PFSK-1 (cell line): ENCODE measurements at regions not wholly inside any gene's neighbourhood (a gene's known extent, or its start where the extent isn't known, plus 50 kb on each side); places are given as distances from the start of the nearest gene placed in this dataset.

Experiments used
- FOXP2 ChIP-seq: optimal IDR thresholded peaks from 2 replicates; pipeline ENCODE3; 2011; ENCODE audit warnings: borderline replicate concordance, control low read depth, inconsistent platforms; ENCODE audit not compliant: insufficient read depth; ENCODE audit errors: extremely low read length, extremely low read depth
- POLR2AphosphoS5 ChIP-seq: IDR thresholded peaks from 2 replicates; pipeline ENCODE4 v1.6.1; 2012; ENCODE audit warnings: low read depth, mild to moderate bottlenecking, control low read depth, low read length, moderate library complexity
- SIN3A ChIP-seq: IDR thresholded peaks from 2 replicates; pipeline ENCODE4 v1.6.1; 2012; ENCODE audit warnings: mild to moderate bottlenecking, low read length, moderate library complexity, borderline replicate concordance; ENCODE audit not compliant: insufficient read depth
- TAF1 ChIP-seq: IDR thresholded peaks from 2 replicates; pipeline ENCODE4 v1.6.1; 2012; ENCODE audit warnings: low read length, control low read depth, borderline replicate concordance; ENCODE audit not compliant: insufficient read depth
- TF ChIP-seq, protein P1 (sequence below), 2 experiments: IDR thresholded peaks; 2 replicates each; pipeline versions ENCODE4 v1.6.1 to v1.8.0; 2011 to 2012; ENCODE audit warnings: low read depth in 2 of 2, low read length in 2 of 2, control low read depth in 1 of 2, inconsistent platforms in 1 of 2, mild to moderate bottlenecking in 1 of 2, moderate library complexity in 1 of 2; ENCODE audit not compliant: insufficient read depth in 1 of 2

DNA sequence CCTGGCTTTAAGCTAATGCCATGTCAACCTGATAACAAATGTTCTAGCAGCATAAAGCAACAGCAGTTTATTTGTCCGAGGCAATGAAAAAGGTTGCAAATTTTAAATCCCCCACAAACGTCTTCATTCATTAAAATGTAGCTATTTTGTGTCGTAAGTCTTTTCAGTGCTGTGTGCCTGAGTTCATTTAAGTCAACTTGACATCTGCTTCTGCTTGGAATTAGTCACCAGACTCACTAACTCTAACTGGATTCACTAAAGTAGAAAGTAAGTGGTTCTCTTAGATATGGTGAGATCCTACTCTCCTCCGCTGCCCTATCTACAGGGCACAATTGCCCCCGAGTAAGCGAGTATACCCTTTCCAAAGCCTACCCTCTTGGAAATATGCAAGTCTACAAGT, 118.4 kb upstream of the CHRM3 start:
- TF ChIP-seq POLR2AphosphoS5 (no peak), TAF1 (no peak), SIN3A (no peak), FOXP2 (no peak)
- TF ChIP-seq, protein P1, sequence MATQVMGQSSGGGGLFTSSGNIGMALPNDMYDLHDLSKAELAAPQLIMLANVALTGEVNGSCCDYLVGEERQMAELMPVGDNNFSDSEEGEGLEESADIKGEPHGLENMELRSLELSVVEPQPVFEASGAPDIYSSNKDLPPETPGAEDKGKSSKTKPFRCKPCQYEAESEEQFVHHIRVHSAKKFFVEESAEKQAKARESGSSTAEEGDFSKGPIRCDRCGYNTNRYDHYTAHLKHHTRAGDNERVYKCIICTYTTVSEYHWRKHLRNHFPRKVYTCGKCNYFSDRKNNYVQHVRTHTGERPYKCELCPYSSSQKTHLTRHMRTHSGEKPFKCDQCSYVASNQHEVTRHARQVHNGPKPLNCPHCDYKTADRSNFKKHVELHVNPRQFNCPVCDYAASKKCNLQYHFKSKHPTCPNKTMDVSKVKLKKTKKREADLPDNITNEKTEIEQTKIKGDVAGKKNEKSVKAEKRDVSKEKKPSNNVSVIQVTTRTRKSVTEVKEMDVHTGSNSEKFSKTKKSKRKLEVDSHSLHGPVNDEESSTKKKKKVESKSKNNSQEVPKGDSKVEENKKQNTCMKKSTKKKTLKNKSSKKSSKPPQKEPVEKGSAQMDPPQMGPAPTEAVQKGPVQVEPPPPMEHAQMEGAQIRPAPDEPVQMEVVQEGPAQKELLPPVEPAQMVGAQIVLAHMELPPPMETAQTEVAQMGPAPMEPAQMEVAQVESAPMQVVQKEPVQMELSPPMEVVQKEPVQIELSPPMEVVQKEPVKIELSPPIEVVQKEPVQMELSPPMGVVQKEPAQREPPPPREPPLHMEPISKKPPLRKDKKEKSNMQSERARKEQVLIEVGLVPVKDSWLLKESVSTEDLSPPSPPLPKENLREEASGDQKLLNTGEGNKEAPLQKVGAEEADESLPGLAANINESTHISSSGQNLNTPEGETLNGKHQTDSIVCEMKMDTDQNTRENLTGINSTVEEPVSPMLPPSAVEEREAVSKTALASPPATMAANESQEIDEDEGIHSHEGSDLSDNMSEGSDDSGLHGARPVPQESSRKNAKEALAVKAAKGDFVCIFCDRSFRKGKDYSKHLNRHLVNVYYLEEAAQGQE (IDR thresholded peaks at IDR 0.05; ENCODE audit: insufficient read depth in 1 of 2, low read depth in 2 of 2, low read length in 2 of 2), result no peak
